NCI-H460 (cell line): ENCODE measurements at regions not wholly inside any gene's neighbourhood (a gene's known extent, or its start where the extent isn't known, plus 50 kb on each side); places are given as distances from the start of the nearest gene placed in this dataset.
A peak's percentile ranks its signal among the peaks of the same experiment; 100 is the strongest.

ENCODE experiments used
- DNase-seq: peaks from one replicate; pipeline ENCODE4 v3.0.0-alpha.2; 2016; ENCODE audit warnings: low read depth; ENCODE audit errors: extremely low read depth

DNA sequence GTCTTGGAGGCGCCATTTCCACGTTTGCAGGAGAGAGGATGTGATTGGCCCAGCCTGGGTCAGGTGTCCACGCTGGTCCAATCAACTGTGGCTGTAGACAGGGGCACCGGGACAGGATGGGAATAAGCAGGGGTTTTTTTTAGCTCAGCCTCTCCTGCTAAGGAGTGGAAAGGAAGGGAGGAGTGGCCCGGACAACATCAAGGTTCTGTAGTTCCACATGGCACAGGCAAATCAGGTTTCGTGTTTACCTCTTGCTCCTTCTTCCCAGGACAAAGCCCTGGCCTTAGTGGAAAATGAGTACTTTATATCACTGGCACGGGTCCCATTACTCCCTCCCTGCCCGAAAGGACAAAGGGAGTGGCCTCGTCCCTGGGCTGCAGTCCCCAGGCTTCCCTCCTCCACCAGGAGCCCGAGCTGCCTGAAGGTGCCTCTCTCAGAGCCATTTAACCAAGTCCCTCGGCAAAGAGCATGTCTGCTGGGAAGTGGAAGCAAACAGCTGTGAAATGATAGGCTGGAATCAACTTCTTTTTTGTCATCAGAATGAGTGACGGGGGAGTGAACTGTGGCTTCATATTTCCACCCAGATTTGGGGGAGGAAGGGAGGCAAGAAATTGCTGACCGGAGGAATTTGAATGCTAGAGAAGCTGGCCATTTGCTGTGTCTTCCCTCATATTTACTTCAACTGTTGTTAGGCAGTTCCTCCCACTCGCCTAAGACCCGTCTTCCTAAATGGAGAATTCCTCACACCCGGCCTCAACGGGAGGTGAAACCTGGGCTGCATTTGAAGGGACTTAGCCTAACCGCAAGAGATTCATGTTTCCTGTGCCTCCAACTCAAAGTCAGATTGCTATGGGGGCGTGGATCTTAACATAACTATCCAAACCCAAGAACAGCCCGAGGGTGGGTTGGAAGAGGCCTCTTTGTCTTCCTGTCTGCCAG is 84.9 kb upstream of the SLC44A3 start:
- no peak for DNase-seq

- no peak for DNase-seq
Measured at GRCh38 chr1:94731891-94732290, 88.3 kb upstream of the SLC44A3 start.

DNA sequence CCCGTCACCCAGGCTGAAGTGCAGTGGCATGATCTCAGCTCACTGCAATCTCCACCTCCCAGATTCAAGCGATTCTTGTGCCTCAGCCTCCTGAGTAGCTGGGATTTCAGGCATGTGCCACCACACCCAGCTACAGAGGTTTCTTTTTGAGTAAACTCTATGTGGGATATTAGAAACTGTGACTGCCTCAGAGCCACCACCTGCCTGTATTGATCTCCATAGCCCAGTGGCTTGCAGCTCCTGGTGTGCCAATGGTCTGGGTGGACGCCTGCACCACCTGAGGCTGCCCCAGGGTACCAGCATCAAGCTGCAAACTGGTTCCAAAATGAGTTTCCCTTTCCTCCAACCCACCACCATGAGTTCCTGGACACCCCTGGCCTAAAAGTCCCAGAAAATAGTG is 89.7 kb upstream of the SLC44A3 start:
- no peak for DNase-seq

GRCh38 chr1:94729267-94729666 is 90.9 kb upstream of the SLC44A3 start:
- no peak for DNase-seq

DNA sequence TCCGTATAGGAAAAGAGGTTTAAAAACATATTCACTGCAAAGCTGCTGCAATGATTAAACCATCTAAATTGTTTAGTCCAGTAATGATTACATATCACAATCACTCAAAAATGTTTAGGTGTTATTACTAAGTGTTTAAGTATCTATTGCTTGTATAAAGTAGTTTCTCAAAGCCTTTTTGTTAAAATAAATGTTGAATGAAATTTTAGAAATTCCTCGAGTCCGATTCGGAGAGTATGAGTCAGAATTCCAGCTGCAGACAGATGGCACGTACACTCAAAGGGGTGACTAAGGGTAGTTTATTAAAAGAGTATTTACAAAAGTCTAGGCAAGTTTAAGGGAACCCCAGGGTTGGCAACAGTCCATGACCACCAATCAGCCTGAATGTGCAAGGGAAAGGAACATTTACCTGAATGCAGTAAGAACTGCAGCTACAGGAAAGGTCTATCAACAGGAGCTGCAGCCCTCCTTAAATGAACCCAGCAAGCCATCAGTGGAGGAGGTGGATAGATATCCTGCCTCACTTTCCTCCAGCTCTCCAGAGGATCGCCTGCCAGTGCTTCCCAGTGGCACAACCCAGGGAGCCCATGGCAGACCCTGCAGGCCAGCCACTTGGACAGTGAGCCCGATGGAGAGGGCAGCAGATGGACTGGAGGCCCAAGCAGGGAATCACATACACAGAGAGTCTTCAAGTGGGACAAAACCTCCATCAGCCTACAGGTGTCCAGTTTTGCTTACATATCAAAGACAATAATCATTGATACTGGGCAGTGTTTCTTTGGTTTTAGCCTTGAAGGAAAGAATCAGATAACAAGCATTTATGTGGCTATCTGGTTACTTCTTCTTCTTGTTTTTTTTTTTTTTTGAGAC is 92.1 kb upstream of the SLC44A3 start:
- DNase-seq: peak; percentile 1

DNA sequence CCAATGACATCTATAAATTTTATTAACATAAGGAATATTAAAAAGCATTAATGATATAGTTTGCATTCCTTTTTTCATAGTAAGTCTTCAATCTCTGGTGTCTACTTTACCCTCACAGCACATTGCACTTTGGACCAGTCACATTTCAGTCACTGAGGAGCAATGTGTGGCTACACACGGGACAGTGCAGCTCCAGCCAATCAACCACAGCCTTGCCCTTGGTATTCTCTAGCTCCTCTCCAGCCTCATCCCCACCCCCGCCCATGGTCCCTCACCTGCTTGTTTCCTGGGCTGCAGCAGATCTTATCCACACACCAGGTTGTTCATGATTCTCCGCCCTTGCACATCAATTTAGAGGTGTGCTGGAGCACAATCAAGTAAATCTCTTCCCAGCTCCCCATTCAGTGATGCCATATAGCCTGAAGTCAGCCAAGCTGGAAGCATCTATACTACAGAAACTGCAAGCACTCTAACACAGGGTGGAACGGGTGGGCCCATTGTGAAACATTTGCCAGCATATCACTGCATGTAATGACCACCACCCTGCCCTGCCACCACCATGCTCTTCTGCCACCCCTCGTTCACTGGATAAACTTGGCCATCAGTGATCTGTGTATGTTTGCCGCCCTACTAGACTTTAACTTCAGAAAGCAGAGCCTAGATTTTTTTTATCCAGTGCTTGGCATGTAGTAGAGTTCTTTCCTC is 93.0 kb upstream of the SLC44A3 start:
- DNase-seq: no peak

DNA sequence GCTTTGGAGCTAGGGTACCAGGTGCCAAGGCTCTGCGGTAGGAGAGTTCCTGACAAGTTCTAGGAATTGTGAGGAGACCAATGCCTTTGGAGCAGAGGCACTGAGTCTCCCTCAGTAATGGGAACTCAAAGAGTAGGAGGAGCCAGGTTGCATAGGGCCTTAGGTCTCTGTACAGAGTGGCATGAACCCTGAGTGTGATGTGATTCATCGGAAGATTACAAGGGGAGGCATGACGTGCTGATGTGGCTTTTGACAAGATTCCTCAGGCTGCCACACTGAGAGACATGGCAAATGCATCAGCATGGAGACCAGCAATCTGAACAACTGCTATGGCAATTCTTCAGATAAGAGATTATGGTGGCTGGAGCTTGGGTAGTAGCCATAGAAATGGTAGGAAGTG is 94.6 kb upstream of the SLC44A3 start:
- no peak for DNase-seq

DNA sequence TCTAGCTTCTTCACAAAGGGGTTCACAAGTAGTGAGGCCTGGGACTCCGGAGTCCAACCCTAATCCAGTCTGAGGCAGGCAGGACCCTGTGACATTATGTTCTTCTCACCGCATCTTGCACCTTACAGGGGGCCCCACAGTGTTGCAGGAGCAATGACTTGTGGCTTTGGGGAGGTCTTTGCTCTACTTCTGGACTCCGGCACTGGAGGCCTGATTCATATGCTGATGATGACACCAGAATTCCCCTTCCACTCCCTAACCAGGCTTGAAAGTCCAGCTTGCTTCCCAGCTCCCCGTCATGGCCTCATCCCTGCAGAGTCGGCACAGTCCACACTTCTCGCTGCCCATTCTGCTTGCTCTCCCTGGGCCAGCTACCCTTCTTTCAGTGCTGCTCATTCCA is 96.3 kb upstream of the SLC44A3 start:
- no peak for DNase-seq

GRCh38 chr1:94723463-94723862 is 96.7 kb upstream of the SLC44A3 start:
- no peak for DNase-seq

DNA sequence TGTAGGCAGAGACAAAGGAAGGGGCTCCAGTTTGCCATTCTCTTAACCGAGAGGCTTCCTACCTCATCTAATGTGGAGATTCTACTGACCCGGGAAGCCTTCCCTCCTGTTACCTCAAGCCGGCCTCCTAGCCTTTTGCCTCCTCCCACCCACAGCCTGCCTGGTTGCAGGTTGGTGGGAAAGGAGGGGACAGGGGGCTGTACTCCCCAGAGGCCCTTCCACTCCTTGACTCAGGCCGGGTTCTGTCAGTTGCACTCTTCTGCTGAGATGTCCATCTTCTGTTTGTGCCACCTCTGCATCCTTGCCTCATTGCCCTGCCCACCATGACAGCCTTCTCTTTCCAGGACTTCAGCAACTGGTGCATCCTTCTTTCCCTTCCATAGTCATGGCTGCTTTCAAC is 98.0 kb upstream of the SLC44A3 start:
- DNase-seq: no peak

GRCh38 chr1:94721240-94721639 is 98.9 kb upstream of the SLC44A3 start:
- no peak for DNase-seq

- no peak for DNase-seq
Measured at GRCh38 chr1:94719926-94720793, 100.0 kb upstream of the SLC44A3 start.

DNA sequence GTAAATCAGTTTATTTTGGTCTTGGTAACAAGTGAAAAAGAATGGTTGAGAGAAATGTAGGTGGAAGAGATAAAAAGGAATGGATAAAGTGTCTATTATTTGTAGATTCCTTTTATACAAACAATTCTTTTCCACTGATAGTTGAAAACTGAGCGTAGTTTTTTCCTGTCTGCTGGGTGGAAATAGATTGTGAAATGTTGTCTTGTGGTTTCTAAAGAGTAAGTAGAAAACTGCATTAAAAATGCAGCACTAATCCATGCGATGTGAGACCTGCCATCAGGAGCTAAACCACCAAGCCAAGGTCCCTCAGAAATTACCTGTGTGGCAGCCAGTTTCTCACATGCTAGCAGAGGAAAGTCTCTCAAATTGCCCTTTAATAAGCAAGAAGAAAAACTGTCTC is 103.2 kb upstream of the SLC44A3 start:
- no peak for DNase-seq

DNA sequence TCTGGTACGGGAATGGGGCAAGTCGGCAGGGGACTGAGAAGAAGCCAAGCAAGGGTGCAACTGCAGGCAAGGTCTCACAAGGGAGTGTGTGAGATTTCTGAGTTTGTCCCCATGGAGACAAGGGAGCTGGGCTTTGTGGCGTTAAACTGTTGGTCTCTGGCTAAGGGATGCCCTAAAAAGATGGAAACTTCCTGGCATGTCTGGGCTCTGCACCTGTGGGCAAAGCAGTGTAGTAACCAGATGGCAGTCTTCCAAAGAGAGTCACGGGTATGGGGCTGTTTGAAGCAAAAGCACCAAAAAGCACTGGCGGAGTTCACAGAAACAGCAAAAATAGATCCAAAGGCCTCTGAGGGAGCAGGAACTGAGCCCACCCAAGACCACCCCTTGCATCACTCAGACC is 104.8 kb upstream of the SLC44A3 start:
- no peak for DNase-seq

DNA sequence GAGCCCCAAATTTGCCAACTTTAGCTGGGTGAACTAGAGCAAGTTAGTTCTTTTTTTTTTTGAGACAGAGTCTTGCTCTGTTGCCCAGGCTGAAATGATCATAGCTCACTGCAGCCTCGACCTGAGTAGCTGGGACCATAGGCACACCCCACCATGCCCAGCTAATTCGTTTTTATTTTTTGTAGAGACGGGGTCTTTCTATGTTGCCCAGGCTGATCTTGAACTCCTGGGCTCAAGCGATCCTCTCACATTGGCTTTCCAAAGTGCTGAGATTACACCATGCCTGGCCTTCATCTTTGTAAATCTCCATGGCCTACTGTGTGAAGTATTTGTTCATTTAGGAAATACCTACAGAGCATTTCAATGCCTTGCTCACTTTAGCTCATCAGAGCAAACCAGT is 105.6 kb upstream of the SLC44A3 start:
- no peak for DNase-seq

DNA sequence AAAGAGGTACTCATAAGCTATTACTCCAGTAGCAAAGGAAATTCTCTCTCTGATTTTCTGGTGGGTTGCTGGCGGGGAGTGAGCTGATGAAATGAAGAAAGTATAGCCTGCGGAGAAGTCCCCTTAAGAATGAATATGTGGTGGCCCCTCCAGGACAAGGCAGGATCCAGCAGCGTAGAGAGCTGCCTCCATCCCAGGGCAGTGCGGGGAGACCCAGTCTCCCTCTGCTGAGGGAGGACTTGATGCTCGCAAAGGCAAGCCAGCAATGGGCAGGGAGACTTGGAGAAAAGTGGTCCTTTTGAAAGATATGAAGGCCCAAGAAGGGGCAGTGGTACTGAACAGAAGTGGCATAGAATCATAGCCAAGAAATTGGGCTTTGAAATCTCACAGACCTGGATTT is 106.0 kb upstream of the SLC44A3 start:
- DNase-seq: no peak

GRCh38 chr1:94713472-94714141 is 106.5 kb upstream of the SLC44A3 start:
- peak; percentile 38 for DNase-seq

GRCh38 chr1:94709891-94710581 is 110.1 kb upstream of the SLC44A3 start:
- DNase-seq: no peak

- no peak for DNase-seq
Measured at GRCh38 chr1:94708811-94709210, 111.3 kb upstream of the SLC44A3 start.
